Activated naive CD8-positive, alpha-beta T cell (primary cell): ENCODE measurements at regions not wholly inside any gene's neighbourhood (a gene's known extent, or its start where the extent isn't known, plus 50 kb on each side); places are given as distances from the start of the nearest gene placed in this dataset.

Experiments
- H3K27ac Mint-ChIP-seq: one replicate; pipeline ENCODE4 v1.8.0; 2021; ENCODE audit warnings: mixed read lengths
- H3K27me3 Mint-ChIP-seq: one replicate; pipeline ENCODE4 v1.8.0; 2021; ENCODE audit warnings: mixed read lengths
- H3K36me3 Mint-ChIP-seq: one replicate; pipeline ENCODE4 v1.8.0; 2021; ENCODE audit warnings: mixed read lengths
- H3K4me1 Mint-ChIP-seq: one replicate; pipeline ENCODE4 v1.8.0; 2021; ENCODE audit warnings: low read depth, mixed read lengths
- H3K4me3 Mint-ChIP-seq: one replicate; pipeline ENCODE4 v1.8.0; 2021; ENCODE audit warnings: mild to moderate bottlenecking, mixed read lengths
- H3K9me3 Mint-ChIP-seq: one replicate; pipeline ENCODE4 v1.8.0; 2021; ENCODE audit warnings: low read depth, mixed read lengths

GRCh38 chr12:115571446-115571845 is 706.0 kb downstream of the MED13L start:
- no peak overlapping the region for H3K27ac Mint-ChIP-seq
- no peaks in the 10 kb centered on the region for H3K4me1 Mint-ChIP-seq
- H3K9me3 Mint-ChIP-seq = peaks cover 3% of the 10 kb centered on the region
- no peaks in the 10 kb centered on the region for H3K36me3 Mint-ChIP-seq
- H3K27me3 Mint-ChIP-seq = no peaks in the 10 kb centered on the region
- no peak overlapping the region for H3K4me3 Mint-ChIP-seq

GRCh38 chr12:115571027-115571426 is 706.5 kb downstream of the MED13L start:
- Mint-ChIP-seq H3K4me3 (no peak overlapping the region), H3K27me3 (no peaks in the 10 kb centered on the region), H3K36me3 (no peaks in the 10 kb centered on the region), H3K9me3 (peaks cover 3% of the 10 kb centered on the region), H3K27ac (no peak overlapping the region), H3K4me1 (no peaks in the 10 kb centered on the region)

- Mint-ChIP-seq H3K4me1 (no peaks in the 10 kb centered on the region), H3K9me3 (peaks cover 3% of the 10 kb centered on the region), H3K4me3 (no peak overlapping the region), H3K27ac (no peak overlapping the region), H3K36me3 (no peaks in the 10 kb centered on the region), H3K27me3 (no peaks in the 10 kb centered on the region)
These were observed 707.3 kb downstream of the MED13L start for GRCh38 chr12:115570069-115570777.

DNA sequence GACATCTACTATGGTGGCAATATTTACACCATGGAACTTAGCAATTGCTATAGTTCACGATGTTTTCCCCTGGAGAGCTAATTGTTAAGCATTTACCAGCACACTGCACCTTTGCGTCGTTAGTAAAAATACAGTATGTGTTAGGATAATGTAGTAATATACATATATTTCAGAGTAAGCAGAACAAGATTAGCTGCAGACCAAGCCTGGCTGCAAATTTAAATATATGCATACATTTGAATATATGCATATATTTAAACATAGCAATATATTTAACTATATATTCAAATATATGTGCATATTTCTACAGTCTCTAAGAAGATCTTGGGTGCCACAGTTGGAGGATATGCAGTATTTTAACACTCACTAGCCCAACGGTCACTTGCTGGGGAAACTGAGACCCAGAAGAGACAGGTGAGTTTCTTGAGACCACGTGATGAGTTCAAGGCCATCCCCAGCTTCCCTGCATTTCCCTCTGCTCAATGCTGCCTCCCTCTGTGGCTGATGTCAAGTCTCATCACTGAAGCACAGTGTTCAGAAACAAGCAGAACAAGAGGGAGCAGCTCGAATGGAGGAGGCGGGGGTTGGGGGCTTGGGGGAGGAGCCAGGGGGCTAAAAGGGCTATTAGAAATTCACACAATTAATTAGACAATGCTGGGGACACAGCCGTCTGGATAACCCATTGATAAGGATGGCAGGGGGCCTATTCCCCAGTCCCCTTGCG is 708.0 kb downstream of the MED13L start:
- Mint-ChIP-seq H3K4me1 (no peaks in the 10 kb centered on the region), H3K36me3 (no peaks in the 10 kb centered on the region), H3K4me3 (no peak overlapping the region), H3K27me3 (no peaks in the 10 kb centered on the region), H3K9me3 (peaks cover 3% of the 10 kb centered on the region), H3K27ac (no peak overlapping the region)

DNA sequence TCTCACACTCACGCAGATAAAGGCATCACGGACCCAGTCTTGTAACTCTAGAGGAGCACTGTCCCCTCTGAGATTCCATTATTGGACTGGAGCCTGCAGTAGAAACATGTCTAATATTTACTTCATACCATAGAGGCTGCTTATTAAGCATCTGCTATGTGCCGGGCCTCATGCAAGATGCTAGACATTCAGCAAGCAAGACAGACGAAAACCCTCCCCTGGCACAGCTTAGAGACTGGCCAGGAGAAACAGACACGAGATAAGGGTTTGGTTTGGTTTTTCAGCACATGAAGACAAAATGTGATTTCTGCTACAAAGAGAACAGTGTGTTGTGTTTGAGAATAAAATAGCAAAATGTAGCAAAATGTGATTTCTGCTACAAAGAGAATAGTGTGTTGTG is 719.2 kb downstream of the MED13L start:
- Mint-ChIP-seq H3K9me3 (peaks cover 6% of the 10 kb centered on the region), H3K4me3 (no peak overlapping the region), H3K27me3 (no peaks in the 10 kb centered on the region), H3K36me3 (no peaks in the 10 kb centered on the region), H3K27ac (no peak overlapping the region), H3K4me1 (no peaks in the 10 kb centered on the region)

DNA sequence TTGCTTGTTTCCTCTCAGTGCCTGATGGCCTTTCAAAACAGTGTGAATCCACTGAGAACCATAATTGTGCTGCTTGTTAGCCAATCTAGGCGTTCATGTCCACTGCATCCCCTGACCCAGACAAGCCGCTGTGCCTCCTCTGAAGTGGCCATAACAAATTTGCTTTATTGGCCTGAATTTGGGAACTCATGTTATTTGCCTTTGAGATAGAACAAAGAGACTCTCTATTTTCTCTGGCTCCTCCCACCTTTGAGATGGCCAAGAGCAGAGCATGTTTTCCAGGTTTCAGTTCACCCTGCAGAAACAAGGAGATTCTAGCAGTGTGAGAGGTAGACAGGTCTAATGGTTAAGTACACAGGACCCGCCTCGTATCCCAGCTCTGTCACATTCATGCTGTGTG is 723.9 kb downstream of the MED13L start:
- Mint-ChIP-seq H3K36me3 (no peaks in the 10 kb centered on the region), H3K9me3 (no peaks in the 10 kb centered on the region), H3K4me1 (no peaks in the 10 kb centered on the region), H3K4me3 (no peak overlapping the region), H3K27me3 (no peaks in the 10 kb centered on the region), H3K27ac (no peak overlapping the region)

- H3K36me3 Mint-ChIP-seq = no peaks in the 10 kb centered on the region
- peaks cover 1% of the 10 kb centered on the region for H3K27me3 Mint-ChIP-seq
- H3K9me3 Mint-ChIP-seq = peaks cover 4% of the 10 kb centered on the region
- no peaks in the 10 kb centered on the region for H3K4me1 Mint-ChIP-seq
- no peak overlapping the region for H3K4me3 Mint-ChIP-seq
- no peak overlapping the region for H3K27ac Mint-ChIP-seq
These were observed 734.2 kb downstream of the MED13L start for GRCh38 chr12:115543269-115543668.

DNA sequence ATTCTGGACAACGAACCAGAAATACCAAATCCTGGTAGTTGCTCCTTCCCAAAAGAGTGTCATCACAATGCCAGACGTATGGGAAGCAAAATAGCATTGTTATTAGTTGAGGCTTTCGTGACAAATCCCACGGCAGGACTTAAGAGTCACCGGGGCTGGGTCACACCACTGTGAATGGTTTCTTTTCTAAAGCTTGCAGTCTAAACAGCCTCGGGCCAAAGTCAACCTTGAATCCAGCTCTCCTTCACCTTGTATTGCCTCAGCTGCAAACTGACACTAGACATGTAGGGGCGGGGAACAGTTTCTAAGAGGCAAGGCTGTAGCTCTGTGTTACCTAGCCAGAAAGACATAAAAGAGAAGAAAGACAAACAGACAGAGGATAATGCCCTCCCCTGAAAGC is 734.8 kb downstream of the MED13L start:
- no peak overlapping the region for H3K27ac Mint-ChIP-seq
- no peaks in the 10 kb centered on the region for H3K4me1 Mint-ChIP-seq
- no peaks in the 10 kb centered on the region for H3K36me3 Mint-ChIP-seq
- H3K4me3 Mint-ChIP-seq = no peak overlapping the region
- H3K27me3 Mint-ChIP-seq = peaks cover 1% of the 10 kb centered on the region
- H3K9me3 Mint-ChIP-seq = peaks cover 4% of the 10 kb centered on the region

GRCh38 chr12:115541891-115542421 is 735.5 kb downstream of the MED13L start:
- H3K27ac Mint-ChIP-seq = no peak overlapping the region
- no peaks in the 10 kb centered on the region for H3K4me1 Mint-ChIP-seq
- peaks cover 4% of the 10 kb centered on the region for H3K9me3 Mint-ChIP-seq
- no peaks in the 10 kb centered on the region for H3K36me3 Mint-ChIP-seq
- H3K27me3 Mint-ChIP-seq = peaks cover 1% of the 10 kb centered on the region
- no peak overlapping the region for H3K4me3 Mint-ChIP-seq

GRCh38 chr12:115528466-115528865 is 749.0 kb downstream of the MED13L start:
- Mint-ChIP-seq H3K27me3 (no peaks in the 10 kb centered on the region), H3K27ac (no peak overlapping the region)

GRCh38 chr12:115521771-115522409 is 755.6 kb downstream of the MED13L start:
- Mint-ChIP-seq H3K27me3 (no peaks in the 10 kb centered on the region), H3K36me3 (no peaks in the 10 kb centered on the region), H3K27ac (no peak overlapping the region), H3K4me3 (no peak overlapping the region), H3K9me3 (no peaks in the 10 kb centered on the region), H3K4me1 (no peaks in the 10 kb centered on the region)

More at GRCh38 chr12:115528466-115528865, 749.0 kb downstream of the MED13L start:
- Mint-ChIP-seq H3K4me3 (no peak overlapping the region), H3K36me3 (no peaks in the 10 kb centered on the region), H3K4me1 (no peaks in the 10 kb centered on the region), H3K9me3 (no peaks in the 10 kb centered on the region)

DNA sequence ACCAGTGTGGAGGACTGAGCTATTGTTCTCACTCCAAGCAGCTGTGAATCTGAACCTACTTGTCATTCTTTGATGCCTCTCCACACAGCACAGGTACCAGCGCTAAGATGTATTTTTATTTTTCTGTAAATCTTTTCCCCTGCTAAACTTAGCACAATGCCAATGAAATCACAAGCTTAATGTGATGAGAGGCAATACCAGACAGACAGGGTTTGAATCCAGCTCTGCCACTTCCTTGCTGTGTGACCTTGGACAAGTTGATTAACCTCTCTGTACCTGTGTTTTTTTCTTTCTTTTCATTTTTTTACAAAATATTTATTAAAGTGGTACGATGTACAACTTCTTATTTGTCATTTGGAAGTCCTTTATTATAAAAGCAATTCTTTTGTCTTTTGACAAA is 757.6 kb downstream of the MED13L start:
- no peaks in the 10 kb centered on the region for H3K27me3 Mint-ChIP-seq
- H3K36me3 Mint-ChIP-seq = no peaks in the 10 kb centered on the region
- no peak overlapping the region for H3K4me3 Mint-ChIP-seq
- H3K4me1 Mint-ChIP-seq = no peaks in the 10 kb centered on the region
- no peaks in the 10 kb centered on the region for H3K9me3 Mint-ChIP-seq
- no peak overlapping the region for H3K27ac Mint-ChIP-seq

DNA sequence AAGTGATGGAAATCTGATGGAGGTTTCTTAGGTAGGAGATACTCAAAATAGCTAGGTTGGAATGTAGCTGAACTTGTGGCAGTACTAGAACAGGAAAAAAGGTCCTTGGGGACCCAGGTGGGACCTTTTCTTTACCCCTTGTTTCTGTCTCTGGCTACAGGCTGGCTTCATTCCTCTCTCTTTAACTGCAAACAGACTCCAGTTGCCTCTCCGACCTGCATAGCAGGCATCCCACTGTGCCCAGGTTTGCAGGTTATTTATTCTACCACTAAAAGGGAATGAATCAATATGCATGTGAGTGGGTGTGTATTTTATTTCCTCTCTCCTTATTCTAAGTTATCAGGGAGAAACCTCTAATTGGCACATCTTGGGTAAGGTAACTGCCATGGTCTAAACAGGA is 758.1 kb downstream of the MED13L start:
- Mint-ChIP-seq H3K4me3 (no peak overlapping the region), H3K27me3 (no peaks in the 10 kb centered on the region), H3K4me1 (no peaks in the 10 kb centered on the region), H3K36me3 (no peaks in the 10 kb centered on the region), H3K9me3 (peaks cover 4% of the 10 kb centered on the region), H3K27ac (no peak overlapping the region)

DNA sequence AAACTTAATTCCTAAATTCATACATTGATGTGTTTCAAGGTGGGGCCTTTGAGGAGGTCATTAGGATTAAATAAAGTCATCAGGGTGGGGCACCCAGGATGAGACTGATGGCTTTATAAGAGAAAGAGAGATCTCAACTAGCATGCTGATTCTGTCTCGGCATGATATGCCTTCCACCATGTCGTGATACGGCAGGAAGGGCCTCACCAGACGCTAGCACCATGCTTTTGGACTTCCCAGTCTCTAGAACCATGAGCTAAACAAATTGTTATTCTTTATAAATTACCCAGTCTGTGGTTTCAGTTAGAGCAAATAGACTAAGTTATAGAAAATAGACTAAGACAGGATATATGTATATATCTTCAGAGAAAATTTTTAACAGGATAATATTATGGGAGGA is 759.6 kb downstream of the MED13L start:
- Mint-ChIP-seq H3K27me3 (no peaks in the 10 kb centered on the region), H3K27ac (no peak overlapping the region), H3K4me3 (no peak overlapping the region), H3K36me3 (no peaks in the 10 kb centered on the region), H3K9me3 (peaks cover 9% of the 10 kb centered on the region), H3K4me1 (no peaks in the 10 kb centered on the region)

DNA sequence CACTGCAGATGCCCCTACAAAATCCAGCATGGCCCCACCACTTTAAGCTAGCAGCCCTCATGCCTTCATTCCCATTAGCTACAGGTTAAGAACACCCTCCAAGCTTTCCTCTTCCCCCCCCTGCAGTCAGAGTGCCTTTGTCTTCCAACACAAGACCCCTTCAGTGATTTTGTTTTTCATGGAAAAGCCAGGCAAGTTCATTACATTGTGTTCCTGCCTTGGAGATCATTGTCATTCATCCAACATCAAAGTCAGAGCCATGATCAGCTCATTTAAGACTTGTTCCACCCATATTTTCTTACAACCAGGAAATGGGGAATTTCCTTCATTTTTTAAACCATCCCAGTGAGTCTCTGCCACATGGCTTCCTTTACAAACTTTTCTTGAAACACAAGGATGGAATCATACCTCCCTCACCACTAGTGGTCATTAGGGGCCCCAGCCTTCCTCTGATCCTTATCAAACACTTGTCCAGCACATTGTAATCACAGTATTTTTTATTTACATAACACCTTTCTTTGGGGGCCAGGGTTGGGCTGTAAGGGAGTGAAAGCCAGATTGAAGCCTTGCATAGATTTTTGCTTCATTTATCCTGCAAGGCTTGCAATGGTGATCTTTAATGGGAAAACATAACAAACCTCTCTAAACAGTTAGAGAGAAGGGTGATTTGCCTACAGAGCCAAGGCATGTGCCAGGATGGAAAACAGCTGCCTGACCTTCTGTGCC is 765.3 kb downstream of the MED13L start:
- Mint-ChIP-seq H3K27ac (no peak overlapping the region), H3K9me3 (peaks cover 11% of the 10 kb centered on the region), H3K4me3 (no peak overlapping the region), H3K27me3 (no peaks in the 10 kb centered on the region), H3K4me1 (no peaks in the 10 kb centered on the region), H3K36me3 (no peaks in the 10 kb centered on the region)
